Subcutaneous abdominal adipose tissue (tissue), 5 donors: ENCODE measurements at regions not wholly inside any gene's neighbourhood (a gene's known extent, or its start where the extent isn't known, plus 50 kb on each side); places are given as distances from the start of the nearest gene placed in this dataset.
"Not testable (repeated sequence)": the region's sequence is repeated elsewhere in the genome, so short reads cannot be mapped to it uniquely, and the experiment has no call there.

Source experiments
- H3K27ac ChIP-seq: one replicate; pipeline ENCODE4 v1.7.0; 2013; ENCODE audit warnings: low read depth, mild to moderate bottlenecking, inconsistent platforms, low read length, moderate library complexity
- H3K27me3 ChIP-seq, 5 donors: one replicate each; pipeline ENCODE4 v1.7.0; 2013; ENCODE audit warnings: low read length in 5 of 5, inconsistent platforms in 1 of 5; ENCODE audit not compliant: control insufficient read depth in 5 of 5, insufficient read depth in 4 of 5
- H3K36me3 ChIP-seq, 5 donors: one replicate each; pipeline ENCODE4 v1.7.0; 2013; ENCODE audit warnings: low read length in 5 of 5; ENCODE audit not compliant: control insufficient read depth in 5 of 5, insufficient read depth in 5 of 5
- H3K4me1 ChIP-seq, 5 donors: one replicate each; pipeline ENCODE4 v1.7.0; 2013; ENCODE audit warnings: low read length in 5 of 5, mild to moderate bottlenecking in 3 of 5, moderate library complexity in 1 of 5; ENCODE audit not compliant: control insufficient read depth in 5 of 5, insufficient read depth in 5 of 5
- H3K4me3 ChIP-seq, 5 donors: one replicate each; pipeline ENCODE4 v1.7.0; 2013; ENCODE audit warnings: low read length in 5 of 5, low read depth in 1 of 5
- H3K9ac ChIP-seq, 5 donors: one replicate each; pipeline ENCODE4 v1.7.0; 2013; ENCODE audit warnings: low read length in 5 of 5, mild to moderate bottlenecking in 4 of 5, moderate library complexity in 3 of 5
- H3K9me3 ChIP-seq, 5 donors: one replicate each; pipeline ENCODE4 v1.7.0; 2013; ENCODE audit warnings: low read length in 5 of 5; ENCODE audit not compliant: control insufficient read depth in 5 of 5
- donor health status: healthy.
- donor health status: healthy.
- donor health status: healthy.
- donor health status: healthy.
- donor health status: healthy.

- no peak overlapping the region for H3K4me3 ChIP-seq
- no peak overlapping the region for H3K27ac ChIP-seq
- H3K36me3 ChIP-seq: no peaks in the 10 kb centered on the region
Observed at GRCh38 chr1:163562355-163562754, 240.6 kb downstream of the NUF2 start.

GRCh38 chr1:163565166-163565565, 243.4 kb downstream of the NUF2 start:
- H3K9me3 ChIP-seq: no peaks in the 10 kb centered on the region
- no peak overlapping the region for H3K9ac ChIP-seq
- H3K27ac ChIP-seq: no peak overlapping the region
- H3K4me1 ChIP-seq: no peaks in the 10 kb centered on the region
- no peaks in the 10 kb centered on the region for H3K36me3 ChIP-seq
- no peak overlapping the region for H3K4me3 ChIP-seq
- no peaks in the 10 kb centered on the region for H3K27me3 ChIP-seq

More at GRCh38 chr1:163562355-163562754, 240.6 kb downstream of the NUF2 start:
- Histone ChIP-seq H3K27me3 (no peaks in the 10 kb centered on the region), H3K9me3 (no peaks in the 10 kb centered on the region), H3K9ac (no peak overlapping the region), H3K4me1 (no peaks in the 10 kb centered on the region)

- H3K27me3 ChIP-seq: no peaks in the 10 kb centered on the region
- no peak overlapping the region for H3K4me3 ChIP-seq
- H3K9me3 ChIP-seq: no peaks in the 10 kb centered on the region
- H3K36me3 ChIP-seq: no peaks in the 10 kb centered on the region
- no peak overlapping the region for H3K27ac ChIP-seq
- no peaks in the 10 kb centered on the region for H3K4me1 ChIP-seq
- H3K9ac ChIP-seq: no peak overlapping the region
Observed at GRCh38 chr1:163570071-163570470, 248.3 kb downstream of the NUF2 start.

- H3K9ac ChIP-seq: no peak overlapping the region
- no peak overlapping the region for H3K4me3 ChIP-seq
- no peaks in the 10 kb centered on the region for H3K9me3 ChIP-seq
- no peaks in the 10 kb centered on the region for H3K27me3 ChIP-seq
- no peaks in the 10 kb centered on the region for H3K4me1 ChIP-seq
- no peak overlapping the region for H3K27ac ChIP-seq
- H3K36me3 ChIP-seq: no peaks in the 10 kb centered on the region
Observed at GRCh38 chr1:163571950-163572349, 250.2 kb downstream of the NUF2 start.

GRCh38 chr1:163574119-163574518, 252.4 kb downstream of the NUF2 start:
- Histone ChIP-seq H3K4me1 (no peaks in the 10 kb centered on the region), H3K27ac (no peak overlapping the region), H3K9ac (no peak overlapping the region), H3K27me3 (no peaks in the 10 kb centered on the region), H3K4me3 (no peak overlapping the region), H3K36me3 (no peaks in the 10 kb centered on the region), H3K9me3 (no peaks in the 10 kb centered on the region)

GRCh38 chr1:163580926-163581325, 259.2 kb downstream of the NUF2 start:
- Histone ChIP-seq H3K9me3 (no peaks in the 10 kb centered on the region), H3K27ac (no peak overlapping the region), H3K4me1 (no peaks in the 10 kb centered on the region), H3K4me3 (no peak overlapping the region), H3K36me3 (no peaks in the 10 kb centered on the region), H3K27me3 (no peaks in the 10 kb centered on the region), H3K9ac (no peak overlapping the region)

GRCh38 chr1:163583661-163584181, 262.0 kb downstream of the NUF2 start:
- no peaks in the 10 kb centered on the region for H3K36me3 ChIP-seq
- no peak overlapping the region for H3K27ac ChIP-seq
- H3K9ac ChIP-seq: no peak overlapping the region
- H3K4me1 ChIP-seq: no peaks in the 10 kb centered on the region
- H3K4me3 ChIP-seq: no peak overlapping the region
- no peaks in the 10 kb centered on the region for H3K9me3 ChIP-seq
- H3K27me3 ChIP-seq: no peaks in the 10 kb centered on the region

GRCh38 chr1:163585796-163586195, 264.0 kb downstream of the NUF2 start:
- Histone ChIP-seq H3K9ac (no peak overlapping the region), H3K9me3 (no peaks in the 10 kb centered on the region), H3K36me3 (no peaks in the 10 kb centered on the region), H3K4me1 (no peaks in the 10 kb centered on the region), H3K27me3 (no peaks in the 10 kb centered on the region), H3K4me3 (no peak overlapping the region), H3K27ac (no peak overlapping the region)

GRCh38 chr1:163588796-163589195, 267.0 kb downstream of the NUF2 start:
- no peaks in the 10 kb centered on the region for H3K36me3 ChIP-seq
- H3K9ac ChIP-seq: no peak overlapping the region
- H3K27me3 ChIP-seq: no peaks in the 10 kb centered on the region
- H3K9me3 ChIP-seq: peaks cover 0 to 2% (median 0%) of the 10 kb centered on the region in 5 donors
- H3K27ac ChIP-seq: no peak overlapping the region
- no peak overlapping the region for H3K4me3 ChIP-seq
- no peaks in the 10 kb centered on the region for H3K4me1 ChIP-seq

- Histone ChIP-seq H3K27ac (no peak overlapping the region), H3K4me1 (no peaks in the 10 kb centered on the region), H3K9ac (no peak overlapping the region), H3K4me3 (no peak overlapping the region), H3K36me3 (no peaks in the 10 kb centered on the region), H3K27me3 (no peaks in the 10 kb centered on the region), H3K9me3 (peaks cover 0 to 2% (median 0%) of the 10 kb centered on the region in 5 donors)
Observed at GRCh38 chr1:163589735-163590134, 268.0 kb downstream of the NUF2 start.

- H3K36me3 ChIP-seq: not testable (repeated sequence)
Observed at GRCh38 chr1:163591131-163591530, 269.4 kb downstream of the NUF2 start.

More at GRCh38 chr1:163591131-163591530, 269.4 kb downstream of the NUF2 start:
- not testable (repeated sequence) for H3K9me3 ChIP-seq, H3K4me3 ChIP-seq, H3K27me3 ChIP-seq, H3K9ac ChIP-seq, H3K27ac ChIP-seq, H3K4me1 ChIP-seq
